ENCODE measurements at regions not wholly inside any gene's neighbourhood (a gene's known extent, or its start where the extent isn't known, plus 50 kb on each side); places are given as distances from the start of the nearest gene placed in this dataset.

- DNase-seq (ENCODE audit: low read depth in 4 of 4, low spot score in 2 of 4), result no peak
Observed at GRCh38 chr6:40654828-40655227, 67.7 kb upstream of the LRFN2 start.

DNA sequence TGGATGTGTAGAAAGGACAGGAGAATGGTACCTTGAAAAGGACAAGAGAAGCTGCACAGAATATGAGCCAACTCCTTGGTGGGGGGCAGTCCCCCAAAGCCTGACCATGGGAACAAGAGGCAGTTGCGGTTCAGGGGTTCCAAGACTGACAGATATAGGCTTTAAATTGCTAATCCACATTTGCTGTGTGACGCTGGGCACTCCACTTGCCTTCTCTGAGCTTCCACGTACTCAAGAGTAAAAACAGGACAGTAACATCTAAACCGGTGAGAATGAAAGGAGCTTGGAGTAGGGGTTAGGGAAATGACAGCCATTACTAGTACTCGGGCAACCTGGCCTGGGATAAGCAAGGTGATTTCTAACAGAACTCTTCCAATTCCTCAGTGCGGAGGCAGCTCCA lies 57.9 kb upstream of the LRFN2 start:
- no peak for DNase-seq (ENCODE audit: low read depth in 4 of 4, low spot score in 2 of 4)

DNA sequence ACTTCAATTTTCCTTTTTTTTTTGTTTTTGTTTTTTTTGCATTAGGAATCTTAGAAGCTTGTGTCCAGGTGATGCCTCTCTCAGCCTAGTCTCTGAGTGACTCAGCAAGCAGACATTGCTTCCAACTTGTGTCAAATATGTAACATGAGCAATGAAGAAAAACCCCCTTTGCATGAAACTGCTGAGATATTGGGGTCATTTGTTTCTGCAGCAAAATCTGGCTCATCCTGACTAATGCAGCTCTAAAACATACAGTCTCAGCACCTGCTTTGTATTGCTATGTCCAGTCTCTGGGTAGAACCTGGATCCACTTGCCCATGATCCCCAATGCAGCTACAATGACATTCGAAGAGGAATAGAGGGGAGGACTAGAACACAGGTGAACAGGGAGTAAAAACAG lies 55.7 kb upstream of the LRFN2 start:
- DNase-seq (ENCODE audit: low read depth in 4 of 4, low spot score in 2 of 4), result no peak

- no peak for DNase-seq (ENCODE audit: low read depth in 4 of 4, low spot score in 2 of 4)
Observed at GRCh38 chr6:40642190-40642589, 55.0 kb upstream of the LRFN2 start.

GRCh38 chr6:40640599-40641227 lies 53.5 kb upstream of the LRFN2 start:
- DNase-seq (ENCODE audit: low read depth in 4 of 4, low spot score in 2 of 4), result peak in 2 of 4 donors; percentile 53 to 65

All from left renal cortex interstitium (tissue), 4 donors.